Sigmoid colon (tissue), 6 donors: ENCODE measurements at regions not wholly inside any gene's neighbourhood (a gene's known extent, or its start where the extent isn't known, plus 50 kb on each side); places are given as distances from the start of the nearest gene placed in this dataset.

Experiments
- DNase-seq: peaks from one replicate; pipeline ENCODE4 v3.0.0-alpha.2; 2019
- H3K27ac ChIP-seq, 4 donors: fragments of 200-600 bp; sonication (generic); one replicate each; pipeline ENCODE4 v1.5.1; 2016 to 2019; ENCODE audit warnings: mild to moderate bottlenecking in 1 of 4
- H3K27me3 ChIP-seq, 3 donors: fragments of 200-600 bp; sonication (generic); one replicate each; pipeline ENCODE4 v1.5.1; 2019; ENCODE audit warnings: mild to moderate bottlenecking in 1 of 3
- H3K36me3 ChIP-seq, 4 donors: fragments of 200-600 bp; sonication (generic); one replicate each; pipeline ENCODE4 v1.5.1; 2016 to 2019
- H3K4me1 ChIP-seq, 4 donors: fragments of 200-600 bp; sonication (generic); one replicate each; pipeline ENCODE4 v1.5.1; 2017 to 2019
- H3K4me3 ChIP-seq, 4 donors: fragments of 200-600 bp; sonication (generic); one replicate each; pipeline ENCODE4 v1.5.1; 2017 to 2019; ENCODE audit warnings: mild to moderate bottlenecking in 2 of 4, moderate library complexity in 1 of 4
- H3K9me3 ChIP-seq, 4 donors: fragments of 200-600 bp in 3 of 4; sonication (generic) in 3 of 4; one replicate each; pipeline versions ENCODE4 v1.5.1 to v1.6.1; 2013 to 2019
- EP300 ChIP-seq, 4 donors: sonication (generic); formaldehyde crosslinking; IDR thresholded peaks; one replicate each; pipeline ENCODE4 v1.6.1; 2017; ENCODE audit warnings: antibody characterized with exemption in 4 of 4
- POLR2A ChIP-seq, 2 donors: fragments of 450-650 bp; IDR thresholded peaks; one replicate each; pipeline ENCODE4 v1.6.1; 2016; ENCODE audit warnings: antibody characterized with exemption in 2 of 2, mild to moderate bottlenecking in 2 of 2, moderate library complexity in 2 of 2
- POLR2AphosphoS5 ChIP-seq, 4 donors: sonication (generic); formaldehyde crosslinking; IDR thresholded peaks; one replicate each; pipeline ENCODE4 v1.6.1; 2017; ENCODE audit warnings: antibody characterized with exemption in 4 of 4
- WGBS, 2 donors: extraction: QIAGEN DNeasy Blood & Tissue Kit; methylation state at CpG; one replicate each; pipeline ENCODE4 v1.1.7; 2013; 5-methylcytosine and 5-hydroxymethylcytosine counted together
- intact Hi-C: fragments of 100-400 bp; cut with DNase I; formaldehyde crosslinking; loops from one replicate; pipeline ENCODE4 v1.15.1; 2023
- TF ChIP-seq, protein P1 (sequence below), 4 experiments: fragments of 450-650 bp in 3 of 4; fragments of 200-600 bp in 1 of 4; IDR thresholded peaks; one replicate each; pipeline ENCODE4 v1.5.1; 2016 to 2019; ENCODE audit warnings: antibody characterized with exemption in 4 of 4, mild to moderate bottlenecking in 3 of 4, moderate library complexity in 2 of 4
- donor health status: healthy with polysubstance abuse.
- donor health status: healthy.

DNA sequence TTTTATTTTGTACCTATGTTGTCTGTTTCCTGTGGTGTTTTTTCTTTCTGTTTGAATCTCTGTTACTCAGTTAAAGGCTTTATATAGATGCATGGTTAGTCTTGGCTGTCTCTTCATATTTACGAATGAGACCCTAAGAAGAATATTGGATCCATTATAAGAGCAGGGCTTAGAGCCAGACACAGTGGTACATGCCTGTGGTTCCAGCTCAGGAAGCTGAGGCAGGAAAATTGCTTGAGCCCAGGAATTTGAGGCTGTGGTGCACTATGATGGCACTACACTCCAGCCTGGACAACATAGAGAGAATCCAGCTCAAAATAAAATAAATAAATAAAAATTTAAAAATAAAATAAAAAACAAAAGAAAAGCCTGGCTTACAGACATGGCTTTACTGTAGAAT is 211.1 kb downstream of the SOD2 start:
- 84 to 92% methylated on average over 1 of the region's 1 CpG for WGBS, 2 donors
- no peak for TF ChIP-seq EP300 (IDR thresholded peaks at IDR 0.05)
- TF ChIP-seq, protein P1, sequence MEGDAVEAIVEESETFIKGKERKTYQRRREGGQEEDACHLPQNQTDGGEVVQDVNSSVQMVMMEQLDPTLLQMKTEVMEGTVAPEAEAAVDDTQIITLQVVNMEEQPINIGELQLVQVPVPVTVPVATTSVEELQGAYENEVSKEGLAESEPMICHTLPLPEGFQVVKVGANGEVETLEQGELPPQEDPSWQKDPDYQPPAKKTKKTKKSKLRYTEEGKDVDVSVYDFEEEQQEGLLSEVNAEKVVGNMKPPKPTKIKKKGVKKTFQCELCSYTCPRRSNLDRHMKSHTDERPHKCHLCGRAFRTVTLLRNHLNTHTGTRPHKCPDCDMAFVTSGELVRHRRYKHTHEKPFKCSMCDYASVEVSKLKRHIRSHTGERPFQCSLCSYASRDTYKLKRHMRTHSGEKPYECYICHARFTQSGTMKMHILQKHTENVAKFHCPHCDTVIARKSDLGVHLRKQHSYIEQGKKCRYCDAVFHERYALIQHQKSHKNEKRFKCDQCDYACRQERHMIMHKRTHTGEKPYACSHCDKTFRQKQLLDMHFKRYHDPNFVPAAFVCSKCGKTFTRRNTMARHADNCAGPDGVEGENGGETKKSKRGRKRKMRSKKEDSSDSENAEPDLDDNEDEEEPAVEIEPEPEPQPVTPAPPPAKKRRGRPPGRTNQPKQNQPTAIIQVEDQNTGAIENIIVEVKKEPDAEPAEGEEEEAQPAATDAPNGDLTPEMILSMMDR (IDR thresholded peaks at IDR 0.05) = no peak
- no peak for TF ChIP-seq POLR2AphosphoS5 (IDR thresholded peaks at IDR 0.05)
- no peak for TF ChIP-seq POLR2A (IDR thresholded peaks at IDR 0.05)
- H3K4me3 ChIP-seq = no peak overlapping the region
- DNase-seq = no peak
- H3K27ac ChIP-seq = no peak overlapping the region
- no peaks in the 10 kb centered on the region for H3K36me3 ChIP-seq
- H3K9me3 ChIP-seq = no peaks in the 10 kb centered on the region
- no peaks in the 10 kb centered on the region for H3K4me1 ChIP-seq
- no peaks in the 10 kb centered on the region for H3K27me3 ChIP-seq
- intact Hi-C loops = no loop called here

DNA sequence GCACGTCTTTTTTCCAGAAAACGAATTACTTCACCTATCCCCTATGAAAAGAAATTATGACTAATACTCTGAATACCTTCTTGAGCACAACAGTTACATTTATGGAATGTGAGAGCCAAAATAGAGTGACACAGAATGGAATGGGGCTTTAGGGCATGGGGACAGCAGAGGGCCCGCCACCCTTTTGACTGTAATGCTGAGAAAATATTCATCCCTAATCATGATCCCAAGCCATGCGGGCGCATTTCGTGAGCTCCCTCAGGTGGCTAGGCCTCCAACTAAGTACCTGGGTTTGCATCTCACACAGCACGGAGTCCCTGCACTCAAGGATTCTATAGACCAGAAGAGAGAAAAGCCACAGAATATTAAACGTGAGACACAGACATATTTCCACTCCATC is 212.6 kb downstream of the SOD2 start:
- H3K4me3 ChIP-seq = no peak overlapping the region
- TF ChIP-seq POLR2A (IDR thresholded peaks at IDR 0.05) (no peak), EP300 (IDR thresholded peaks at IDR 0.05) (no peak), POLR2AphosphoS5 (IDR thresholded peaks at IDR 0.05) (no peak)
- TF ChIP-seq, protein P1 (IDR thresholded peaks at IDR 0.05) = no peak
- WGBS, 2 donors = 86% methylated on average over 8 of the region's 8 CpGs
- H3K27me3 ChIP-seq = no peaks in the 10 kb centered on the region
- no peak for DNase-seq
- intact Hi-C loops = no loop called here
- no peaks in the 10 kb centered on the region for H3K36me3 ChIP-seq
- no peaks in the 10 kb centered on the region for H3K4me1 ChIP-seq
- H3K27ac ChIP-seq = no peak overlapping the region
- H3K9me3 ChIP-seq = no peaks in the 10 kb centered on the region

DNA sequence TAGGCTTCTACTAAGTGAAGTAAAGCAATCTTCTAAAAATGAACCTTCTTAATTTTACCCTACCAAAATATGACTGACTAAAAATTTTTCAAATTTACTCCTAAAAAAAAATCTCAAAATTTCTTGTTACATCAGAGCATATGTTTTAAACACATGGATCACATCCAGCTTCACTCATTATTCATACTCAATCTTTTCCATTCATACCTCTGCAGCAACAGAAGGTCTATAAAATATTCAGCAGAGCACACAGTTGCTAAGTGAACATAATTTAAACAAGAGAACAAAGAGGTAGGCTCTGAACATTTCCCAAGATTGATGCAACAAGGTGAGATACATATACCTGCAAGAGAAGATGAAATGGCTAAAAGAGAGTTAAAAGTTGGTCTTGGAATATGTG is 213.9 kb downstream of the SOD2 start:
- TF ChIP-seq POLR2AphosphoS5 (IDR thresholded peaks at IDR 0.05) (no peak), POLR2A (IDR thresholded peaks at IDR 0.05) (no peak), EP300 (IDR thresholded peaks at IDR 0.05) (no peak)
- TF ChIP-seq, protein P1 (IDR thresholded peaks at IDR 0.05) = no peak
- Histone ChIP-seq H3K9me3 (no peaks in the 10 kb centered on the region), H3K4me1 (no peaks in the 10 kb centered on the region), H3K36me3 (no peaks in the 10 kb centered on the region), H3K27ac (no peak overlapping the region), H3K4me3 (no peak overlapping the region), H3K27me3 (no peaks in the 10 kb centered on the region)
- DNase-seq = no peak
- intact Hi-C loops = no loop called here

DNA sequence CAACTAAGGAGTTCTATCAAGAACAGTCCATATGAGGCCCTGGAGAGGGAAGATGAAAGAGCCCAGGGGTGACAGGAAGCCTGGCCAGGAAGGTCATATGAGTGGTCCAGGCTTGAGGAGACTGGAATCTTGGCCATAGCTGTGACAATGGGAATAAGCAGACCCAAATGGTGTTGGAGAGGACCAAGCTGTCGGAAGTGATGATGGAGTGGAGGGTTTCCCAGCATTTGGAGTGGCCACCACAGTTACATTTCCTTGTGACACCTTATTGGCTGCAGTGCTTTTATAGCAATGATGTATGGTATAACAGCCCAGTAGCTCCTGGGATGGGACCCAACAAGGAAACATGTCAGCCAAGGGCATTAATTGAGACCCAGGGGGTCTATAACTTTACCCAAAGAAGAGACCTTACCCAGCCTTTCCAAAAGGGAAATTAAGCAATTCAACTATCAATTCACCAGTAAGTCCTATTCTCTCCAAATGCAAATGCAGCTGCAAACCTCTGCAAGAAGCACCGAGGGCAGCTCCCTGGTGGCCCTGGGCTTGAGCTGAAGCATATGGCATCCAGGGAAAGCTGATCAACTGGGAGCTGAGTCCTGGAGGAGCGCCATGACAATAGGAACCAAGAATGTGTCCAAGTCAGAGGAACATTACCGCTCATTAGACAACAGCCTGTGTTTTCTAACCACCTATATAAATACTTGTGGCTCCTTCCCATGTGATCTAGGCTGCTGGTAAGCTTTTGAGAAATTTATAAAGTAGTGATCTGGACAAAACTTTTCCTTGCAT is 219.4 kb downstream of the SOD2 start:
- TF ChIP-seq POLR2AphosphoS5 (IDR thresholded peaks at IDR 0.05) (peak; percentile 7 to 77 (median 42)), EP300 (IDR thresholded peaks at IDR 0.05) (peak in 1 of 4 donors; percentile 4), POLR2A (IDR thresholded peaks at IDR 0.05) (no peak)
- peak; percentile 90 for DNase-seq
- peak overlapping the region in 1 of 4 donors; percentile 20 for H3K27ac ChIP-seq
- no peaks in the 10 kb centered on the region for H3K27me3 ChIP-seq
- WGBS, 2 donors = 71 to 80% methylated on average over 4 of the region's 4 CpGs
- no peak overlapping the region for H3K4me3 ChIP-seq
- H3K9me3 ChIP-seq = no peaks in the 10 kb centered on the region
- H3K36me3 ChIP-seq = no peaks in the 10 kb centered on the region
- H3K4me1 ChIP-seq = peaks cover 0 to 8% (median 0%) of the 10 kb centered on the region in 4 donors
- intact Hi-C loops = no loop called here

DNA sequence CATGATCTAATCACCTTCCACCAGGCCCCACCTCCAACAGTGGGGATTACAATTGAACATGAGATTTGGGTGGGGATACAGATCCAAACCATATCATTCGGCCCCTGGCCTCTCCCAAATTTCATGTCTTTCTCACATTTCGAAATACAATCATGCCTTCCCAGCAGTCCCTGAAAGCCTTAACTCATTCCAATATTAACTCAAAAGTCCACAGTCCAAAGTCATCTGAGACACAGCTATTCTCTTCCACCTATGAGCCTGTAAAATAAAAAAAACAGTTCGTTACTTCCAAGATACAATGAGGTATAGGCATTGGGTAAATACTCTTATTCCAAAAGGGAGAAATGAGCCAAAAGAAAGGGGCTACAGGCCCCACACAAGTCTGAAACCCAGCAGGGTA is 222.6 kb downstream of the SOD2 start:
- WGBS, 2 donors = 42 to 74% methylated on average over 3 of the region's 3 CpGs
- Histone ChIP-seq H3K4me1 (peaks cover 0 to 8% (median 0%) of the 10 kb centered on the region in 4 donors), H3K9me3 (no peaks in the 10 kb centered on the region), H3K4me3 (no peak overlapping the region), H3K36me3 (no peaks in the 10 kb centered on the region), H3K27ac (no peak overlapping the region), H3K27me3 (no peaks in the 10 kb centered on the region)
- intact Hi-C loops = no loop called here
- DNase-seq = no peak
- TF ChIP-seq EP300 (IDR thresholded peaks at IDR 0.05) = no peak
- TF ChIP-seq POLR2A (IDR thresholded peaks at IDR 0.05) = no peak
